HG02623 (cell line): ENCODE measurements at regions not wholly inside any gene's neighbourhood (a gene's known extent, or its start where the extent isn't known, plus 50 kb on each side); places are given as distances from the start of the nearest gene placed in this dataset.

Experiments
- ATAC-seq: cut with Tn5 transposase; IDR thresholded peaks from one replicate; pipeline ENCODE4 v1.9.1; 2021; ENCODE audit warnings: moderate library complexity; ENCODE audit not compliant: unreplicated experiment

DNA sequence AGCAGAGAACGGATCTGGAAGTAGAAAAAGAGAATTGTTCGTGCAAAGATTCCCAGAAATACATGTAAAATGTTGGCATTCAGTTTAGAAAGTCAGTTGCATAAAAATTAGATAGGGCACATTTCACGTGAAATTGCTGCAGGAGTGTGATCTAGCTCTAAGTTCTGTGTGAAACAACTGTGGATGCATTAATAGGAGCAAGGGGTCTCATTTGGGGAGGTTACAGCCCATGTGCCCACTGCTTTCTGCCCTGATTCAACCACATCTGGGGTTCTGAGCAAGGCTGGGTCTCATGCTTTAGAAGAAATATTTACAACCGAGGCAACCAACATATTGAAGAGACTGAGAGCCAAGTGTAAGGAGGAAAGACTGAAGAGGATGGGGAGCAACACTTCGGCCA lies 639.0 kb downstream of the BCOR start:
- no peak for ATAC-seq

DNA sequence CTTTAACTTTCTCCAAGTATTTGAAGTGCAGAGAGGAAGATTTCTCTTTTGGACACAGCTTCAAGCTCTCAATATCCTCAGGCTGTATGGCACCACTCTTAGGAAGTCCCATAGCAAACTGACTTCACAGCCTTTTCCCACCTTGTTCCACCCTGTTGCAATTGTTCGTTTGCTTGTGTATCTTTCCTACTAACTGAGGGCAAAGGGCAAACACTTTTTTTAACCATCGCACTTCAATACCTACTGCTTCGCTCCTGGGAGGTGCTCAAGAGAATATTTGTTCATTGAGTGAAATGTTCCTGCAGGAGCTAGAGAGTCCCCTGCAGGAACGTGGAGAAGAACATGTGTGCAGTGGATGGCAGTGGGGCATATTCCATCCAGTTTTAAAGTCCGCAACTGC lies 638.6 kb downstream of the BCOR start:
- ATAC-seq = no peak

DNA sequence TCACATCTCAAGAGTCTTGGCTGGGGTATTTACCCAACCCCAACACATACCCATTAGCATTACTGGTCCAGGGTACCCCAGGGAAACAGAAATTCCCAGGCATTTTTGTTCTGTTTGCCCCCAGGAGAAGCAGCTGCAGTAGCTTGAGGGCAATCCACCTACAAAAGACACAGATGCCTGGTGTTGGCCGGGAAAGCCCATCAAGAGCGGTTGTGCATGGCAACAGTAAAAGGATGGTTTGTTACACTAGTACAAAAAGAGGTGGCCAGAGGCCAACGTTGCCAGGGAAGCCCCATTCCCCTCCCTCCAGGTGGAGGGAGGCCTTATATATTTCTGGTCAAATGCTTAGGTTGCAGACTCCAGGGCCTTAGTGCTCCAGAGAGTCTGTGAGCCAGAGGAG lies 637.8 kb downstream of the BCOR start:
- no peak for ATAC-seq

DNA sequence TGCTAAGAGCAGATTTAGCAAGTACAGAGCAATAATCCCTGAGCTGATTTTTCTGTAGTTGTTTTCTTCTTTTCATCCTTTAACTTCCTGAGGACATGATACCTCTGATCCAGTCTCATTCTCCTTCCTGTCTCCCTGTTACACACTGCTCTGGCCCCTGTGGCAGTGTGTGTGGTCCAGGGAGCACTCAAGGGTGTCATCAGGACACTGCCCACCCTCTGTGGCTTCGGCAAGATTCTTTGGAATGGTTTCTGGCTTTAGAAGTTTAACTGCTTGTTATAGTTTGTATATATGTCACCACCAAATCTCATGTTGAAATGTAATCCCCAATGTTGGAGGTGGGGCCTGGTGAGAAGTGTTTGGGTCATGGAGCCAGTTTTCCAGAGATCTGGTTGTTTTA lies 637.3 kb downstream of the BCOR start:
- no peak for ATAC-seq

GRCh38 chrX:39462835-39463234 lies 634.9 kb downstream of the BCOR start:
- ATAC-seq = no peak

DNA sequence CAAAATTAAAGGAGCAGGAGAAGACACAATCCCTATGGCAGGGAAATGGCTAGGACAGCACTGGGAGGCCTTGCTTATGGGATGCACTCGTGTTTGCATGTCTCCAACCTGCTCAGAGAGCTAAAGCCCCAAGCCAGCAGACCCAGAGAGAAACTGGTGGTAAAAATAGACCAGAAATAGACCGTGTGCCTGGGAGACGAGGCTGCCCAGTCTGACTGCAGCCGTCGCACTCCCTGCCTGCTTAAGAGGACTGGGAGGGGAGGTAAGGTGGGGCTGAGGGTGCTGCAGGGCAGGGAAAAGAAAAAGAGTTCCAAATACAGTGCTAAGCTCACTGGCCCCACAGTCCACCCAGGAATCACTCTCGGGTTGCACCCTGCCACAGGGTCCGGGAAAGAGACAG lies 633.5 kb downstream of the BCOR start:
- ATAC-seq = no peak

- ATAC-seq = no peak
These were observed 632.3 kb downstream of the BCOR start for GRCh38 chrX:39465467-39465866.

DNA sequence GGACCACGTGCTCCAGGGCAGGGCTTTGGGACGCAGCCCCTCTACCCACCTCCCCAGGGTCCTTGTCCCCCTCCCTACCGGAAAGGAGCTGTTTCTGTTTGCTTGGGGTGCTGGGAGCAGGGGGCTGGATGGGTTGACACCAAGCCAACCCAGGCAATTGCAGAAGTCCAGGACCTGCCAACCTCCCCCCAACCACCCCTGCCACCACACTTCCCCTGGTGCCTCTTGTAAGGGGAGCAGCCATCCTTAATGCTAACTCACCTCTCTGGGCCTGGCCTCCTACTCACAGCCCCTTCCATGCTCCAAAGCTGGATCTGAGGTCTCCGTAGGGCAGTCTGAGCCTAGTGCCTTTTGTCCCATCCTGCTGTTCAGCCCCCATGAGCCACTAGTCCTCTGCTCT lies 631.9 kb downstream of the BCOR start:
- no peak for ATAC-seq

DNA sequence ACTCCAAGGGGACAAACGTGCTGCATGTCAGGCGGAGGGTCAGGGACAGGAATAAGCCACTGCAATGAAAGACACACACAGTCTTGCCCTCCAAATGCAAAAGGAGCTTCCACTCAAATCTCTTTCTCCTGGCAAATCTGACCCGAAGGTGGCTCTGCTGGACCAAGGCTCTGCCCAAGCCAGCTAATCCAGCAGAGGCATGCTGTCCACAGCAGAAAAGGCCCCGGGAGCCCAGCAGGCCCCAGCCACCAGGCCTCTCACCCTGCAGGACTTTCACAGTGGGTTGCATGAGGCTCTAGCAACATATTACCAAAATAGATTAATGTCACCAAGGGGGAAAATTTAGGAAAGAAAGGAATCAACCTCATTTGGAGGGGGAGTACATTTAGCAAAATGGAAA lies 628.6 kb downstream of the BCOR start:
- no peak for ATAC-seq

- no peak for ATAC-seq
These were observed 627.0 kb downstream of the BCOR start for GRCh38 chrX:39470588-39471407.

- ATAC-seq = no peak
These were observed 625.6 kb downstream of the BCOR start for GRCh38 chrX:39472161-39472560.

DNA sequence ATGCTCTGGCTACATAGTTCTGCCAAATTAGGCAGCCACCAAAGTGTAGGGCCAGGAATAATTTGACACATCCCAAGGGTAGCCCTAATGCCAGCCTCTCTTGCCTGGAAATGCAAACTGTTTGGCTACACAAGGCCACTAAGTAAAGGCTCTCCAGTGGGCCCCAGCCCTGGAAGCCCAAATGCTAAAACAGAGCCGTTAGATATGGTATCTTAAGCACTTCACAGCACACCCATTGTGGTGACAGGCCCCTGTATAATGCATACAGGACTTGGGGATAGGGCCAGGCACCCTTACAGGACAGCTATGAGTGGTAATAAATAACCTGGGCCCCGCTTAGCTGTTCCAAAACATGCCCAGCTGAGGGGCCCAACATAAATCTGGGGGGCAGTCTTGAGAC lies 623.9 kb downstream of the BCOR start:
- ATAC-seq = no peak

- ATAC-seq = no peak
These were observed 622.4 kb downstream of the BCOR start for GRCh38 chrX:39475372-39475771.

DNA sequence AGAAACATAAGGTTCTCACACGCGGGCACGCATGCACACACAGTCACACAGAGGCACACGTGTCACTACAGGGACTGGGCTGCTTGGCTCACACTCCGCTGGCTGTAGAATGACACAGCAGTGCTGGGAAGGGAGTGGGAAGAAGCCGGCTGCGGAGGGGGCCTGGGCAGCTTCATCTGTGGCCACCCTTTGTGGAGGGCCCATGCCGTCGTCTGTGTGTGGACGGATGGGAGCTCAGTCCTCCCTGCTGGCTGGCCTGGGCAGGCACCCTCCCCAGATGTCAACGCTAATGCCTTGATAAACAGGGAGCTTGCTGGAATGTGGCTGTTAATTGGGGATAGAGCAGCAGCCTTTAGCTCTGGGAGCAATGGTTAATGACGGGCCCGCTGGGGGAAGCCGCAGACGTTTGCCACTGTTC lies 621.1 kb downstream of the BCOR start:
- no peak for ATAC-seq

DNA sequence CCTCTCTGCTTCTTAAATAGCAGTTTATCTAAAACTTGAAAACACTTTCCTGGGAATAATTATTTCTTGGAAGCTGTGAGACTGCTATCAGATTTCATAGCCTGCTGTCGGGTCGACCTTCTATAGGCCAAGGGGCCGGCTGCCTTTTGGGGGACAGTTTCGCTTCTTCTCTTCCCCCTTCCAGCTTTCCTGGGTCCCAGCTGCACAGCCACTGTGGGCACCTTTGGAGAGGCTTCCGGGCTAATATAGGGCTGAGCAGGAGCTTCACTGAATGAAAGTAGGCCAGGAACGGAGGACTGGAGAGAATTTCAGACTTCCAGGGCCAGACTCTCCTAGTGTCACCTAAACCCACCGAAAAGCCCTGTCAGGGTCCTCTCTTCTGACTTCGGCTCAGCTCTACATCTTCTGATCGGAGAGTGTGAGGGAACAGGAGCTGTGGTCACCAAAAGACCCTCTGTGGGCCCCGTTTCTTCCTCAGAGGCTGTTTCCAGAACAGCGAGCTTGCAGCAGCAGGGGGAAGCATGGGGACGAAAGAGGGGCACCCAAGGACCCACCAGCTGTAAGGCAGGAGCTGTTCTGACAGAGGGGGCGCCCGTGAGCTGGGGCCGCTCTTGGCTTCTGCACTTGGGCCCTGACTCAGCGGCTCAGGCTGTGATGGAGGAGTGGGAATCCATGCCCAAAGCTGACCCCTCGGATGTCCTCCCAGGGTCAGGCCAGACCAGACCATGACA lies 620.6 kb downstream of the BCOR start:
- no peak for ATAC-seq

- ATAC-seq = no peak
These were observed 620.0 kb downstream of the BCOR start for GRCh38 chrX:39477762-39478120.

DNA sequence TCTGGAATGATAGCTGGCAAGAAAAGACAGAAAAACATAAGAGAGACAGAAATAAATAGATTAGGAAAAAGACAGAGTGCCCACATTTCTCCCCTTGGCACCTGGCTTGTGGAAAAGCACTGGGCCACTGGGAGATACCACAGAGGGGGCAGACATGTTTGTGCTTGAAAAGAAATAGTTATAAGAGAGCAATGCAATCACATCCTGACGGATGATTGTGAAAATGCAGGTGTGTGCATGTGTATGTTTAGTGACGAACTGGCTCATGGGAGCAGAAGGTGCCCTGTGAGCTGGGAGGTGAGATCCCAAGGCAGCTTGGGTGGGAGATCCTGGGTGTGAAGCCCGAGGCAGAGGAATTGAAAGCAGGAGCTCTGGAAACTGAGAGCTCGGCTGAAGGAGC lies 617.9 kb downstream of the BCOR start:
- ATAC-seq = no peak

DNA sequence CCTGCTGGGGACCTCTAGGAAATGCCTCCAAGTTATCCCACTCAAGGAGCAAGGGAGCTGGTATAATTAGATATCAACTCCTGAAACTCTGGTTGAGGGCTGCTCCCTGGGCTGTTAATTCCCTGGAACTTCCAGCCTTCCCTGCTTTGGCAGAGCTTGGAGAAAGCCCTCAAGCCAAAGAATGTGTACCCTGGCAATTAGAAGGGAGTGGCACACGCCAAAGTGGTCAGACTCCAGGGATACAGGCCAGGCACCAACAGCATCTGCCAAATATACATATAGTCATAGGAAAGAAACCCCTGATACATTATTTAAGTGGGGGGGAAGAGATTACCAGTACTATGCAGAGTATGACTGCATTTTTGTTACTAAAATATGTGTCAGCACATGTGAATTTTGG lies 616.8 kb downstream of the BCOR start:
- no peak for ATAC-seq

DNA sequence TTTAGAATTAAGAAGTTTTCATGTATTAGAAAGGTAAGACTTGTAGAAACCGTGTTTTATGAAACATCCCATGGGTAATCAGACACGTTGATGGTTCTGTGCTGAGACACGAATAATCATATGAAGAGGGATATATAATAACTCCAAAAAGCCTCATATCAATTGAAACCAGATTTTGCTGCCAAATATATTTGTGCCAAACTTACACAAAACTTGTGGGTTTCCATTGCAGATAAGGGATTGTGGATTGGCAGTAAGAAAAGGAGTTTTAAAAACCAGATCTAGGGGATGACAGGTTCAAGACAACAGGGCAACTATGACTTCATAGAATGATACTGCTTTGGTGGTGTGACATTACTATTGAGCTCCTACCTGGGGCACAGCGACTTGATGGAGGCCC lies 616.1 kb downstream of the BCOR start:
- no peak for ATAC-seq

DNA sequence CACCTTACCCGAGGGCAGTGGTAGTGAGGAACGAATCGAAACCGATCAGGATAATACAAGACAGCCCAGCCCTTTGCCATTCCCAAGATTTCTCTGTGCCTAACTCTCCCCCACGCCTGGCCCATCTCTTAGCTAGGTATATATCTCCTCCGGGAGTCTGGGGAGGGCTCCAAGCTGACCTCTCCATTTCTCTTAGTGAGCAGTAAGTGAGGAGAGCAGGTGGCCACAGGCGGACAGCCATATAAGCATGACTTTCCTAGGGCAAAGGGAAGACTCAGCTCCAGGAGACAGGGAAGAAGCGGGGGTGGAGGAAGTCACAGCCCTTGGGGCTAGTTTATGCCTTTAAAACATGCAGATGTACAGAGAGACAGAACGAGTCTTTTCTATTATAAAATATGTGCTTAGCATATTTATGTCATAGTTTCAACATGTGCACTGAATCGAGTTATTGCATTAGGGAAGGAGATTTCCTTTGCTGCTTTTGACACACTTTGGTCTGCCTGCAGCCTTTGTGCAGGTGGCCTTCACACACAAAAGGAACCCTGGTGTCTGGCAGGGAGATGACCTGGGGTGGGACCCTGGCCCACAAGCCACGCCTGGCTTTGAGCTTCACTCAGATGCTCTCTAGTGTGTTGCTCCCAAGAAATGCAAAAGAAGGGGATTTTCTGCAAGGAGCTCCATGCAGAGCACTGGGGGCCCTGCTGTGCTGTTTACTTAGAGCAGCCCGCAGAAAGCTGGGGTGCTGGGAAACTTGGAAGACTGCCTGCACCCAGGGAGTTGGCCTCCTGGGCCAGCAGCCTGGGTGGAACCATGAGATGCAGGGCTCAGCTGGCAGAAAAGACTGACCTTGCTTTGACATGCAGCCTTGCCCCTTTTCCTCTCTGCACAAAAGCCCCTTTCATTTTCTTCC lies 613.3 kb downstream of the BCOR start:
- ATAC-seq = no peak

- peak; percentile 54 for ATAC-seq
These were observed 610.4 kb downstream of the BCOR start for GRCh38 chrX:39487166-39487968.
